ENCODE measurements at regions not wholly inside any gene's neighbourhood (a gene's known extent, or its start where the extent isn't known, plus 50 kb on each side); places are given as distances from the start of the nearest gene placed in this dataset.

GRCh38 chr6:110552901-110553641 is 76.7 kb upstream of the SLC22A16 start:
- no peaks in the 10 kb centered on the region for H3K36me3 ChIP-seq (ENCODE audit: control insufficient read depth, insufficient read depth, low read length)
- H3K27me3 ChIP-seq (ENCODE audit: control insufficient read depth, insufficient read depth, low read length), result no peaks in the 10 kb centered on the region
- no peak for DNase-seq (ENCODE audit: low read depth)
- no peak for TF ChIP-seq CTCF (IDR thresholded peaks at IDR 0.05; ENCODE audit: insufficient read depth, low read depth, low read length)
- ChIA-PET CTCF (interaction anchor here (1.2 kb wide), 2 partner anchors 12 to 25 kb away, joined by 3 read pairs; no protein-coding TSS in a partner anchor), POLR2A (no interaction called here)
- H3K4me3 ChIP-seq (ENCODE audit: low read depth, low read length), result no peak overlapping the region

DNA sequence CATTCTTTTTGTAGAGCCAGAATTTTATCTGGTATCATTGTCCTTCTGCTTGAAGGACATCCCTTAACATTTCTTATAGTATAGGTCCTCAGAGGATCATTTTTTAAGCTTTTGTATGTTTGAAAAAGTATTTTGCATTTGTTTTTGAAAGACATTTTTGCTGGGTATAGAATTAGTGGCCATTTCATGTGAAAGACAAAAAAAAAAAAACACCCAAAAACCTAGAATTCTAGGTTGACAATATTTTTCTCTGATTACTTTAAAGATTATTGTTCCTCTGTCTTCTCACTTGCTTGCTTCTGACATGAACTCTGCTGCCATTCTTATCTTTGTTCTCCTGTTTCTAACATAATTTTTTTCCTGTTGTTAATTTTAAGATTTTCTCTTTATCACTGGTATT is 75.7 kb upstream of the SLC22A16 start:
- no peak overlapping the region for H3K4me3 ChIP-seq (ENCODE audit: low read depth, low read length)
- no peaks in the 10 kb centered on the region for H3K36me3 ChIP-seq (ENCODE audit: control insufficient read depth, insufficient read depth, low read length)
- DNase-seq (ENCODE audit: low read depth), result no peak
- ChIA-PET CTCF (no interaction called here), POLR2A (no interaction called here)
- H3K27me3 ChIP-seq (ENCODE audit: control insufficient read depth, insufficient read depth, low read length), result no peaks in the 10 kb centered on the region
- TF ChIP-seq CTCF (IDR thresholded peaks at IDR 0.05; ENCODE audit: insufficient read depth, low read depth, low read length), result no peak

DNA sequence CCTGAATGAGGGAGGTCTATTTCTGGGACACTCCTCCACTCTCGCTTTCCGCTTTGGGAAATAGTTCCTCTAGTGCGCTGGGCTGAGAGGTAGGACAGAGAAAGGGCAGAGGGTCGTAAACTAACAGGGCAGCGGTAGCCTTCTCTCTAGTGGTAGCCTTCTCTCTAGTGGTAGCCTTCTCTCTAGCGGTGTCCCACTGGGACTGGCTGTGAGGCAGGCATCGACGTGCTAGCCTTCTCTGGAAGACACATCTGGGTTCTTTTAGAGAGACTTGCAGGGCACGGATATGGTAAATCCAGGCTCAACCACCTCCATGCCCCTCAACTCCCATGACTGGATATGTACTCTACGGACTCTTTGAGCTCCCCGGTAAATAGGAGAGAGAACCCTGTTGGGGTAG is 74.7 kb upstream of the SLC22A16 start:
- Histone ChIP-seq H3K36me3 (ENCODE audit: control insufficient read depth, insufficient read depth, low read length) (no peaks in the 10 kb centered on the region), H3K27me3 (ENCODE audit: control insufficient read depth, insufficient read depth, low read length) (no peaks in the 10 kb centered on the region), H3K4me3 (ENCODE audit: low read depth, low read length) (no peak overlapping the region)
- DNase-seq (ENCODE audit: low read depth), result no peak
- ChIA-PET CTCF (interaction anchor here (0.8 kb wide), 1 partner anchor 12 kb away, joined by 3 read pairs; no protein-coding TSS in a partner anchor), POLR2A (no interaction called here)
- TF ChIP-seq CTCF (IDR thresholded peaks at IDR 0.05; ENCODE audit: insufficient read depth, low read depth, low read length), result no peak

GRCh38 chr6:110550353-110550752 is 73.9 kb upstream of the SLC22A16 start:
- Histone ChIP-seq H3K4me3 (ENCODE audit: low read depth, low read length) (no peak overlapping the region), H3K27me3 (ENCODE audit: control insufficient read depth, insufficient read depth, low read length) (no peaks in the 10 kb centered on the region), H3K36me3 (ENCODE audit: control insufficient read depth, insufficient read depth, low read length) (no peaks in the 10 kb centered on the region)
- no peak for DNase-seq (ENCODE audit: low read depth)
- no peak for TF ChIP-seq CTCF (IDR thresholded peaks at IDR 0.05; ENCODE audit: insufficient read depth, low read depth, low read length)
- POLR2A ChIA-PET, result no interaction called here
- CTCF ChIA-PET, result no interaction called here

- ChIA-PET CTCF (no interaction called here), POLR2A (no interaction called here)
- Histone ChIP-seq H3K4me3 (ENCODE audit: low read depth, low read length) (no peak overlapping the region), H3K36me3 (ENCODE audit: control insufficient read depth, insufficient read depth, low read length) (no peaks in the 10 kb centered on the region), H3K27me3 (ENCODE audit: control insufficient read depth, insufficient read depth, low read length) (no peaks in the 10 kb centered on the region)
- TF ChIP-seq CTCF (IDR thresholded peaks at IDR 0.05; ENCODE audit: insufficient read depth, low read depth, low read length), result no peak
- no peak for DNase-seq (ENCODE audit: low read depth)
These were observed 72.9 kb upstream of the SLC22A16 start for GRCh38 chr6:110549277-110549676.

Measured in BJ (cell line).